ENCODE measurements at regions not wholly inside any gene's neighbourhood (a gene's known extent, or its start where the extent isn't known, plus 50 kb on each side); places are given as distances from the start of the nearest gene placed in this dataset.

GRCh38 chr2:181114021-181114420 is 133.6 kb downstream of the UBE2E3 start:
- intact Hi-C loops (cut with micrococcal nuclease): no loop called here
- ATAC-seq: no peak
- no peak for DNase-seq

- intact Hi-C loops (cut with micrococcal nuclease): no loop called here
- no peak for ATAC-seq
Observed at GRCh38 chr2:181116261-181116660, 135.9 kb downstream of the UBE2E3 start.

GRCh38 chr2:181117206-181117925 is 137.0 kb downstream of the UBE2E3 start:
- intact Hi-C loops (cut with micrococcal nuclease): no loop called here
- no peak for DNase-seq
- no peak for ATAC-seq

More at GRCh38 chr2:181116261-181116660, 135.9 kb downstream of the UBE2E3 start:
- DNase-seq: no peak

GRCh38 chr2:181120625-181121024 is 140.2 kb downstream of the UBE2E3 start:
- intact Hi-C loops (cut with micrococcal nuclease): no loop called here
- DNase-seq (no peak), ATAC-seq (no peak)

- intact Hi-C loops (cut with micrococcal nuclease): no loop called here
- ATAC-seq (no peak), DNase-seq (no peak)
Observed at GRCh38 chr2:181121996-181122395, 141.6 kb downstream of the UBE2E3 start.

GRCh38 chr2:181122601-181123000 is 142.2 kb downstream of the UBE2E3 start:
- intact Hi-C loops (cut with micrococcal nuclease): no loop called here
- no peak for DNase-seq
- no peak for ATAC-seq

- DNase-seq (no peak), ATAC-seq (no peak)
- intact Hi-C loops (cut with micrococcal nuclease): no loop called here
Observed at GRCh38 chr2:181123798-181124231, 143.4 kb downstream of the UBE2E3 start.

- no peak for ATAC-seq
- DNase-seq: no peak
- intact Hi-C loops (cut with micrococcal nuclease): no loop called here
Observed at GRCh38 chr2:181124497-181124896, 144.1 kb downstream of the UBE2E3 start.

GRCh38 chr2:181125359-181125758 is 145.0 kb downstream of the UBE2E3 start:
- ATAC-seq: no peak
- intact Hi-C loops (cut with micrococcal nuclease): no loop called here
- no peak for DNase-seq

GRCh38 chr2:181126311-181126868 is 146.0 kb downstream of the UBE2E3 start:
- no peak for DNase-seq
- no peak for ATAC-seq
- intact Hi-C loops (cut with micrococcal nuclease): no loop called here

- intact Hi-C loops (cut with micrococcal nuclease): no loop called here
- DNase-seq: no peak
- no peak for ATAC-seq
Observed at GRCh38 chr2:181128199-181128598, 147.8 kb downstream of the UBE2E3 start.

GRCh38 chr2:181129364-181130056 is 149.1 kb downstream of the UBE2E3 start:
- intact Hi-C loops (cut with micrococcal nuclease): no loop called here
- ATAC-seq (no peak), DNase-seq (no peak)

- intact Hi-C loops (cut with micrococcal nuclease): no loop called here
- ATAC-seq: no peak
- DNase-seq: no peak
Observed at GRCh38 chr2:181130686-181131085, 150.3 kb downstream of the UBE2E3 start.

- DNase-seq (no peak), ATAC-seq (no peak)
- intact Hi-C loops (cut with micrococcal nuclease): no loop called here
Observed at GRCh38 chr2:181131584-181131983, 151.2 kb downstream of the UBE2E3 start.

- DNase-seq: no peak
- intact Hi-C loops (cut with micrococcal nuclease): no loop called here
- ATAC-seq: no peak
Observed at GRCh38 chr2:181138816-181139215, 158.4 kb downstream of the UBE2E3 start.

GRCh38 chr2:181139831-181140230 is 159.4 kb downstream of the UBE2E3 start:
- no peak for DNase-seq
- intact Hi-C loops (cut with micrococcal nuclease): no loop called here
- ATAC-seq: no peak

GRCh38 chr2:181140414-181140813 is 160.0 kb downstream of the UBE2E3 start:
- peak; percentile 51 for ATAC-seq
- intact Hi-C loops (cut with micrococcal nuclease): no loop called here
- DNase-seq: peak; percentile 29

- intact Hi-C loops (cut with micrococcal nuclease): no loop called here
- DNase-seq (no peak), ATAC-seq (no peak)
Observed at GRCh38 chr2:181140928-181141327, 160.5 kb downstream of the UBE2E3 start.

- ATAC-seq (no peak), DNase-seq (no peak)
- intact Hi-C loops (cut with micrococcal nuclease): no loop called here
Observed at GRCh38 chr2:181141676-181142075, 161.3 kb downstream of the UBE2E3 start.

GRCh38 chr2:181142514-181142913 is 162.1 kb downstream of the UBE2E3 start:
- ATAC-seq: no peak
- intact Hi-C loops (cut with micrococcal nuclease): no loop called here
- DNase-seq: no peak

Data from left ventricle myocardium superior (tissue), 1 donor.